ENCODE measurements at regions not wholly inside any gene's neighbourhood (a gene's known extent, or its start where the extent isn't known, plus 50 kb on each side); places are given as distances from the start of the nearest gene placed in this dataset.

DNA sequence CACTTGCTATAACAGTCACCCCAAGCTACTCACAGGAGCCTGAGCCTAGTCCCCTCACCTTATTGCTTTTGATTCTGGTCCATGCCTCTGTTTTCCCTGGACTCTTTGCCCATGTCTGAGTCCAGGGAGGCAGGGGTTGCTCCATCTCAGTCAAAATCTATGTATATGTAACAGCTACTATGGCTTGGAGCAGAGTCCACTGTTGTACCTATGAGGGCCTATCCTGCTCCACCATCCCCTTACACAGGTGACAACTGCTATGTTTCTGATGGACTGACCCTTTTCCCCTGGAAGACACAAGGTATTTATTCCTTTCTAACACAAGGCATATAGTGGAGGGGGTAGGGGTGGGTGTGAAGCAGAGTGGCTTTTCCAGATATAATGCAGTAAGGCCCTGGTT lies 119.6 kb downstream of the VPREB1 start:
- DNase-seq (ENCODE audit: low read depth in 1 of 2, low spot score in 2 of 2) (no peak), FAIRE-seq (no peak)
- no peak overlapping the region for H2AFZ ChIP-seq (ENCODE audit: low read length)
- H3K79me1 ChIP-seq (ENCODE audit: low read depth, low read length), result no peaks in the 10 kb centered on the region
- no peak overlapping the region for H3K18ac ChIP-seq (ENCODE audit: extremely low read depth, low read length)
- H4K20me1 ChIP-seq (replicated peaks in 1 of 2; ENCODE audit: control insufficient read depth in 1 of 2, insufficient read depth in 2 of 2, low read length in 2 of 2), result peaks cover 0 to 3% of the 10 kb centered on the region in 2 experiments
- no peak overlapping the region for H3K23ac ChIP-seq (ENCODE audit: insufficient read length)
- no peak overlapping the region for H2BK15ac ChIP-seq (ENCODE audit: low read length)
- no peak overlapping the region for H4K91ac ChIP-seq (replicated peaks; ENCODE audit: insufficient read length, low read length)
- H3K27me3 ChIP-seq (replicated peaks in 1 of 4; ENCODE audit: control insufficient read depth in 3 of 4, extremely low read depth in 1 of 4, insufficient read depth in 3 of 4, low read length in 3 of 4), result peaks cover 62 to 100% (median 91%) of the 10 kb centered on the region in 4 experiments
- no peaks in the 10 kb centered on the region for H3K23me2 ChIP-seq (ENCODE audit: low read depth, low read length)
- no peak overlapping the region for H3K56ac ChIP-seq (replicated peaks; ENCODE audit: insufficient read length, low read depth, low read length)
- ChIA-PET POLR2A (ENCODE audit: partially characterized antibody) (no interaction called here), CTCF (ENCODE audit: partially characterized antibody) (interaction anchor here (1.0 kb wide), 1 partner anchor 16 kb away, joined by 4 read pairs; no protein-coding TSS in a partner anchor)
- H3K4me1 ChIP-seq (replicated peaks in 1 of 4; ENCODE audit: control insufficient read depth in 3 of 4, insufficient read depth in 4 of 4, low read length in 3 of 4), result no peaks in the 10 kb centered on the region
- no peak overlapping the region for H4K5ac ChIP-seq (ENCODE audit: insufficient read length, low read depth, low read length)
- no peak overlapping the region for H3K9ac ChIP-seq (replicated peaks in 1 of 4; ENCODE audit: extremely low read depth in 1 of 4, low read depth in 3 of 4, low read length in 3 of 4)
- no peak overlapping the region for H3K4me2 ChIP-seq (ENCODE audit: insufficient read depth in 1 of 2, low read depth in 2 of 2, low read length in 2 of 2)
- no peak overlapping the region for H2BK120ac ChIP-seq (replicated peaks; ENCODE audit: low read depth, low read length)
- no peak overlapping the region for H2BK20ac ChIP-seq (ENCODE audit: low read length)
- no peak overlapping the region for H3K4ac ChIP-seq (replicated peaks; ENCODE audit: insufficient read length, low read depth, low read length)
- H3K79me2 ChIP-seq (ENCODE audit: control insufficient read depth in 1 of 2, insufficient read depth in 2 of 2, low read length in 2 of 2), result no peaks in the 10 kb centered on the region
- H3K14ac ChIP-seq (ENCODE audit: insufficient read length), result no peak overlapping the region
- H3K4me3 ChIP-seq (ENCODE audit: extremely low read depth in 1 of 4, insufficient read depth in 2 of 4, low read depth in 3 of 4, low read length in 4 of 4), result no peak overlapping the region
- no peak overlapping the region for H2BK12ac ChIP-seq (ENCODE audit: low read depth, low read length)
- H3K27ac ChIP-seq (ENCODE audit: low read depth, low read length), result no peak overlapping the region
- H4K8ac ChIP-seq (ENCODE audit: extremely low read depth, insufficient read depth, low read length), result no peak overlapping the region
- H3K36me3 ChIP-seq (ENCODE audit: control insufficient read depth in 2 of 4, insufficient read depth in 4 of 4, low read length in 3 of 4), result no peaks in the 10 kb centered on the region
- no peaks in the 10 kb centered on the region for H3K9me3 ChIP-seq (ENCODE audit: insufficient read depth in 2 of 2, low read depth in 1 of 2, low read length in 1 of 2)
- H2AK5ac ChIP-seq (ENCODE audit: low read depth, low read length), result no peak overlapping the region
- no peak overlapping the region for H2BK5ac ChIP-seq (ENCODE audit: low read depth, low read length)
- TF ChIP-seq ASH2L (IDR thresholded peaks at IDR 0.05; ENCODE audit: low read length), result no peak
- TF ChIP-seq JUN (IDR thresholded peaks at IDR 0.05; ENCODE audit: low read depth, low read length), result no peak
- no peak for TF ChIP-seq SIN3A (conservative IDR thresholded peaks at IDR 0.05 in 1 of 2, IDR thresholded peaks at IDR 0.05 in 1 of 2; ENCODE audit: low read depth in 1 of 2, low read length in 2 of 2)
- TF ChIP-seq, protein P1, sequence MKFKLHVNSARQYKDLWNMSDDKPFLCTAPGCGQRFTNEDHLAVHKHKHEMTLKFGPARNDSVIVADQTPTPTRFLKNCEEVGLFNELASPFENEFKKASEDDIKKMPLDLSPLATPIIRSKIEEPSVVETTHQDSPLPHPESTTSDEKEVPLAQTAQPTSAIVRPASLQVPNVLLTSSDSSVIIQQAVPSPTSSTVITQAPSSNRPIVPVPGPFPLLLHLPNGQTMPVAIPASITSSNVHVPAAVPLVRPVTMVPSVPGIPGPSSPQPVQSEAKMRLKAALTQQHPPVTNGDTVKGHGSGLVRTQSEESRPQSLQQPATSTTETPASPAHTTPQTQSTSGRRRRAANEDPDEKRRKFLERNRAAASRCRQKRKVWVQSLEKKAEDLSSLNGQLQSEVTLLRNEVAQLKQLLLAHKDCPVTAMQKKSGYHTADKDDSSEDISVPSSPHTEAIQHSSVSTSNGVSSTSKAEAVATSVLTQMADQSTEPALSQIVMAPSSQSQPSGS (IDR thresholded peaks at IDR 0.05; ENCODE audit: low read length), result no peak
- TF ChIP-seq MAFK (IDR thresholded peaks at IDR 0.05; ENCODE audit: low read depth, low read length), result no peak
- TF ChIP-seq, protein P2, sequence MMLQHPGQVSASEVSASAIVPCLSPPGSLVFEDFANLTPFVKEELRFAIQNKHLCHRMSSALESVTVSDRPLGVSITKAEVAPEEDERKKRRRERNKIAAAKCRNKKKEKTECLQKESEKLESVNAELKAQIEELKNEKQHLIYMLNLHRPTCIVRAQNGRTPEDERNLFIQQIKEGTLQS (IDR thresholded peaks at IDR 0.05; ENCODE audit: insufficient read depth, low read depth, low read length), result no peak
- TF ChIP-seq SRF (IDR thresholded peaks at IDR 0.05; ENCODE audit: low read depth, low read length), result no peak
- TF ChIP-seq FOSL1 (IDR thresholded peaks at IDR 0.05; ENCODE audit: insufficient read depth, low read depth, low read length), result no peak
- no peak for TF ChIP-seq BRCA1 (IDR thresholded peaks at IDR 0.05; ENCODE audit: low read depth, low read length)
- TF ChIP-seq CBX5 (IDR thresholded peaks at IDR 0.05; ENCODE audit: low read depth, low read length), result no peak

All from H1 (cell line).